ENCODE measurements at regions not wholly inside any gene's neighbourhood (a gene's known extent, or its start where the extent isn't known, plus 50 kb on each side); places are given as distances from the start of the nearest gene placed in this dataset.

DNA sequence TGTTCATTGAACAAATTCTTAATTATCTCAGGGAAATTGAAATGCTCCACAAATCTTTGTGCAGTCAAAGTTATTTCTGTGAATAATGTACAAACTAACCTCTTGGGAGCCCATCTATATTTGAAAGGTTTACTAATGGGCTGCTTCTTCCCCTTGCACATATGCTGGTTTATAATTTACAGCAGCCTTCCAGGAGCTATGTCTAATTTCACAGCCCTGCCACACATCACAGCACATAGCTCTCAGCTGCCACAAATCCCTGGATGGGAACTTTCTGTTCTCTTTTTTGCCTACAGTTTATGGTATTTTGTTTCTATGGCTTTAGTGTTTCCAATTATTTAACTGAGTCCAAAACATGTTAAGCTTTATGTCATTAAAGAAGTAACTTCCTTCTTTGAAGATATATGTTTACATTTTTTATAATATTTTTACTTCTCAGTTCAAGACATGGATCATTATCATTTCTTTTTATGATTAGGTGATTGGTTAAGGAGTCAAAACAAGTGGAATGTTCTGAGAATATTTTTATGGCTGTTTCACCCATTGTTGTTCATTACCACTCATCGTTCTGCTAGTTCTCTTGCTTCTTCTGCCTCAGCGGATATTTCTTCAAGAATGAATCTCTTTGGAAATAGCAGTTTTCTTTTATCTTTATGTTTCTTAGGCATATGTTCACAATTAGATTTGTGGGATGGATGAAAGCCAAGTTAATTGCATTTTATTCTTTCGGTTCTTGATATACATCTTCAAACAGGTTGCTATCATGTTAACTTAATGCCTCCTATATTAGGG is 475.6 kb upstream of the MIS18BP1 start:
- Histone ChIP-seq H3K27ac (no peak overlapping the region), H3K4me1 (ENCODE audit: insufficient read depth) (no peaks in the 10 kb centered on the region), H3K79me2 (no peaks in the 10 kb centered on the region), H3K27me3 (no peaks in the 10 kb centered on the region), H3K9me3 (ENCODE audit: low read depth) (no peaks in the 10 kb centered on the region), H3K4me3 (no peak overlapping the region), H3K4me2 (no peak overlapping the region), H3K36me3 (replicated peaks; ENCODE audit: insufficient read depth, low read depth) (no peaks in the 10 kb centered on the region), H4K20me1 (ENCODE audit: insufficient read depth, poor library complexity, severe bottlenecking) (no peaks in the 10 kb centered on the region), H2AFZ (no peak overlapping the region), H3K9me2 (replicated peaks; ENCODE audit: insufficient read depth) (no peaks in the 10 kb centered on the region)
- DNase-seq (ENCODE audit: low spot score), result no peak
- WGBS (ENCODE audit: low lambda C conversion rate, missing lambda C conversion rate), result 55% methylated on average over 3 of the region's 3 CpGs
- TF ChIP-seq, protein P1, sequence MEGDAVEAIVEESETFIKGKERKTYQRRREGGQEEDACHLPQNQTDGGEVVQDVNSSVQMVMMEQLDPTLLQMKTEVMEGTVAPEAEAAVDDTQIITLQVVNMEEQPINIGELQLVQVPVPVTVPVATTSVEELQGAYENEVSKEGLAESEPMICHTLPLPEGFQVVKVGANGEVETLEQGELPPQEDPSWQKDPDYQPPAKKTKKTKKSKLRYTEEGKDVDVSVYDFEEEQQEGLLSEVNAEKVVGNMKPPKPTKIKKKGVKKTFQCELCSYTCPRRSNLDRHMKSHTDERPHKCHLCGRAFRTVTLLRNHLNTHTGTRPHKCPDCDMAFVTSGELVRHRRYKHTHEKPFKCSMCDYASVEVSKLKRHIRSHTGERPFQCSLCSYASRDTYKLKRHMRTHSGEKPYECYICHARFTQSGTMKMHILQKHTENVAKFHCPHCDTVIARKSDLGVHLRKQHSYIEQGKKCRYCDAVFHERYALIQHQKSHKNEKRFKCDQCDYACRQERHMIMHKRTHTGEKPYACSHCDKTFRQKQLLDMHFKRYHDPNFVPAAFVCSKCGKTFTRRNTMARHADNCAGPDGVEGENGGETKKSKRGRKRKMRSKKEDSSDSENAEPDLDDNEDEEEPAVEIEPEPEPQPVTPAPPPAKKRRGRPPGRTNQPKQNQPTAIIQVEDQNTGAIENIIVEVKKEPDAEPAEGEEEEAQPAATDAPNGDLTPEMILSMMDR (IDR thresholded peaks at IDR 0.05; ENCODE audit: poor library complexity), result no peak
- TF ChIP-seq EZH2 (IDR thresholded peaks at IDR 0.05; ENCODE audit: borderline replicate concordance) (no peak), EZH2phosphoT487 (IDR thresholded peaks at IDR 0.05; ENCODE audit: low read depth, severe bottlenecking, unreplicated experiment) (no peak)

DNA sequence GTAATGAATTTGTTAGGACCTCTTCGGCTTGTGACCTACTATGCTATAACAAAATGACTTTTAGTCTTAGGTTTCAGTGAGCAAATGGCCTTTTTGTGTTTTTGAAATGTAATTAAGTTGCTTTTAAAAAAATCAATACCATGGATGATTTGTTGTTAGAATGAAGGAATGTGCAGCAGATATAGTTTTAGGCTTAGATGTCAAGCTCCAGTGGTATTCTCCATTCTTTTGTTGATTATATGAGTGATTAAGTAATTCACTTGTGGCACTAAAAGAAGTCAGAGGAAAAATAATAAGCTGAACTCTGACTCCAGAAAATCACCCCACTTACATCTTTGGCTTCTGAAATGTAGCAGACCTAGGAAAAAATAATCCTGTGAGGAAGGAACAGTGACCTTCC is 474.1 kb upstream of the MIS18BP1 start:
- TF ChIP-seq EZH2 (IDR thresholded peaks at IDR 0.05; ENCODE audit: borderline replicate concordance), result no peak
- TF ChIP-seq, protein P1 (IDR thresholded peaks at IDR 0.05; ENCODE audit: poor library complexity), result no peak
- no peak for TF ChIP-seq EZH2phosphoT487 (IDR thresholded peaks at IDR 0.05; ENCODE audit: low read depth, severe bottlenecking, unreplicated experiment)
- 92% methylated on average over 1 of the region's 1 CpG for WGBS (ENCODE audit: low lambda C conversion rate, missing lambda C conversion rate)
- no peak for DNase-seq (ENCODE audit: low spot score)
- H3K27ac ChIP-seq, result no peak overlapping the region
- H3K4me3 ChIP-seq, result no peak overlapping the region
- no peaks in the 10 kb centered on the region for H4K20me1 ChIP-seq (ENCODE audit: insufficient read depth, poor library complexity, severe bottlenecking)
- no peaks in the 10 kb centered on the region for H3K36me3 ChIP-seq (replicated peaks; ENCODE audit: insufficient read depth, low read depth)
- H3K4me2 ChIP-seq, result no peak overlapping the region
- H3K79me2 ChIP-seq, result no peaks in the 10 kb centered on the region
- no peaks in the 10 kb centered on the region for H3K4me1 ChIP-seq (ENCODE audit: insufficient read depth)
- no peaks in the 10 kb centered on the region for H3K27me3 ChIP-seq
- H2AFZ ChIP-seq, result no peak overlapping the region
- H3K9me3 ChIP-seq (ENCODE audit: low read depth), result no peaks in the 10 kb centered on the region
- H3K9me2 ChIP-seq (replicated peaks; ENCODE audit: insufficient read depth), result no peaks in the 10 kb centered on the region

DNA sequence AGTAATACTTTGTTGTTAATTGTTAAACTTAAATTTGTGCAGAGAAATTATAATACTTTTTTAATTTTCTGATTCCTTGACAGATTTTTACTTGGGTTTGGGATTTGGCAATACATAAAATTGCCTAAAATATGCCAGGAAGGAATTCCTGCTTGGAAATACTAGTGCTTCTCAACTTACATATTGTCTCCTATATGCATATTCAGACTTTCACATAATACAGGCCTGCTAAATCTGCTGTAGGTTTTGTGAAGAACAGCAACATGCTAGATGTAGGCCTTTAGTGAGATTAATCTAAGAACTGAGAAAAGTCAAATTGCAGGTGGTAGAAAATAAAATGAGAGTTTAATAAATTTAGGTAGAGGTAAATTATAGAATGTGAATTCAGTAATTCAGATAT is 468.5 kb upstream of the MIS18BP1 start:
- no peak overlapping the region for H3K4me2 ChIP-seq
- H2AFZ ChIP-seq, result no peak overlapping the region
- TF ChIP-seq EZH2phosphoT487 (IDR thresholded peaks at IDR 0.05; ENCODE audit: low read depth, severe bottlenecking, unreplicated experiment) (no peak), EZH2 (IDR thresholded peaks at IDR 0.05; ENCODE audit: borderline replicate concordance) (no peak)
- TF ChIP-seq, protein P1 (IDR thresholded peaks at IDR 0.05; ENCODE audit: poor library complexity), result no peak
- no peak for DNase-seq (ENCODE audit: low spot score)
- H3K79me2 ChIP-seq, result no peaks in the 10 kb centered on the region
- no peaks in the 10 kb centered on the region for H3K27me3 ChIP-seq
- H3K9me2 ChIP-seq (replicated peaks; ENCODE audit: insufficient read depth), result no peaks in the 10 kb centered on the region
- no peaks in the 10 kb centered on the region for H3K9me3 ChIP-seq (ENCODE audit: low read depth)
- no peak overlapping the region for H3K27ac ChIP-seq
- H3K36me3 ChIP-seq (replicated peaks; ENCODE audit: insufficient read depth, low read depth), result no peaks in the 10 kb centered on the region
- no peaks in the 10 kb centered on the region for H3K4me1 ChIP-seq (ENCODE audit: insufficient read depth)
- H4K20me1 ChIP-seq (ENCODE audit: insufficient read depth, poor library complexity, severe bottlenecking), result no peaks in the 10 kb centered on the region
- H3K4me3 ChIP-seq, result no peak overlapping the region
